ENCODE measurements at regions not wholly inside any gene's neighbourhood (a gene's known extent, or its start where the extent isn't known, plus 50 kb on each side); places are given as distances from the start of the nearest gene placed in this dataset.

GRCh38 chr18:1891641-1892040 is 679.7 kb downstream of the METTL4 start:
- no peak for DNase-seq

GRCh38 chr18:1892191-1892590 is 679.1 kb downstream of the METTL4 start:
- no peak for DNase-seq

GRCh38 chr18:1895456-1896185 is 675.7 kb downstream of the METTL4 start:
- DNase-seq, result no peak

- no peak for DNase-seq
These were observed 664.9 kb downstream of the METTL4 start for GRCh38 chr18:1906421-1906820.

GRCh38 chr18:1907470-1908206 is 663.7 kb downstream of the METTL4 start:
- no peak for DNase-seq

- DNase-seq, result no peak
These were observed 656.8 kb downstream of the METTL4 start for GRCh38 chr18:1914489-1914888.

GRCh38 chr18:1916869-1917523 is 654.3 kb downstream of the METTL4 start:
- DNase-seq, result no peak

- DNase-seq, result no peak
These were observed 653.7 kb downstream of the METTL4 start for GRCh38 chr18:1917569-1917968.

GRCh38 chr18:1922066-1922465 is 649.2 kb downstream of the METTL4 start:
- no peak for DNase-seq

- no peak for DNase-seq
These were observed 642.6 kb downstream of the METTL4 start for GRCh38 chr18:1928711-1929110.

- no peak for DNase-seq
These were observed 641.6 kb downstream of the METTL4 start for GRCh38 chr18:1929720-1930119.

GRCh38 chr18:1930291-1931270 is 640.7 kb downstream of the METTL4 start:
- no peak for DNase-seq

GRCh38 chr18:1952486-1952885 is 618.8 kb downstream of the METTL4 start:
- DNase-seq, result no peak

GRCh38 chr18:1954583-1955312 is 616.6 kb downstream of the METTL4 start:
- DNase-seq, result no peak

GRCh38 chr18:1958798-1959197 is 612.5 kb downstream of the METTL4 start:
- no peak for DNase-seq

GRCh38 chr18:1965016-1965415 is 606.3 kb downstream of the METTL4 start:
- no peak for DNase-seq

GRCh38 chr18:1965541-1965940 is 605.8 kb downstream of the METTL4 start:
- DNase-seq, result no peak

- no peak for DNase-seq
These were observed 602.4 kb downstream of the METTL4 start for GRCh38 chr18:1968801-1969498.

- DNase-seq, result no peak
These were observed 594.8 kb downstream of the METTL4 start for GRCh38 chr18:1976484-1976883.

GRCh38 chr18:1982056-1982455 is 589.2 kb downstream of the METTL4 start:
- no peak for DNase-seq

GRCh38 chr18:1983746-1984515 is 587.4 kb downstream of the METTL4 start:
- DNase-seq, result no peak

Data from NCI-H1105 (cell line).